PC-3 (cell line): ENCODE measurements at regions not wholly inside any gene's neighbourhood (a gene's known extent, or its start where the extent isn't known, plus 50 kb on each side); places are given as distances from the start of the nearest gene placed in this dataset.

Experiments
- ATAC-seq: fragments of 200-7000 bp; cut with Tn5 transposase; 2 replicates; pipeline ENCODE4 v1.9.1; 2020; ENCODE audit warnings: mild to moderate bottlenecking, moderate library complexity
- BruUV-seq: library from RNA; stranded (reverse); fragments of 400-500 nt; replicated peaks from 2 replicates; lab custom pipeline; 2021; lab: Mats Ljungman, UMichigan
- CTCF ChIA-PET: fragments of 300-600 bp; sonication (Branson Sonifier 250); formaldehyde crosslinking; loops from one replicate; lab custom pipeline; 2022; ENCODE audit warnings: antibody characterized with exemption; lab: Charles Lee
- POLR2A ChIA-PET: fragments of 300-600 bp; sonication (Branson Sonifier 250); formaldehyde crosslinking; loops from one replicate; lab custom pipeline; 2022; ENCODE audit warnings: antibody characterized with exemption; ENCODE audit not compliant: unreplicated experiment; lab: Charles Lee
- DNase-seq: peaks from one replicate; pipeline ENCODE4 v3.0.0-alpha.2; 2015
- H2AFZ ChIP-seq: fragments of 300-600 bp; sonication (generic); 2 replicates; pipeline ENCODE4 v1.6.0; 2016; ENCODE audit warnings: antibody characterized with exemption, low read length
- H3F3A ChIP-seq: fragments of 300-600 bp; sonication (generic); one replicate; pipeline ENCODE4 v1.6.0; 2017; ENCODE audit warnings: antibody characterized with exemption, low read length, control low read depth, mild to moderate bottlenecking; ENCODE audit not compliant: unreplicated experiment
- H3K27ac ChIP-seq: fragments of 300-600 bp; sonication (generic); 2 replicates; pipeline ENCODE4 v1.5.1; 2016; ENCODE audit warnings: mild to moderate bottlenecking, low read length
- H3K27me3 ChIP-seq: fragments of 300-600 bp; sonication (generic); 2 replicates; pipeline ENCODE4 v1.6.1; 2016; ENCODE audit warnings: low read length, mixed read lengths
- H3K36me3 ChIP-seq: fragments of 300-600 bp; sonication (generic); 2 replicates; pipeline ENCODE4 v1.6.1; 2016; ENCODE audit warnings: low read depth, mixed run types, low read length, mixed read lengths
- H3K4me1 ChIP-seq: fragments of 300-600 bp; sonication (generic); 2 replicates; pipeline ENCODE4 v1.5.1; 2016; ENCODE audit warnings: low read length; ENCODE audit not compliant: insufficient read depth
- H3K4me2 ChIP-seq: fragments of 300-600 bp; sonication (generic); 2 replicates; pipeline ENCODE4 v1.6.0; 2016; ENCODE audit warnings: low read length
- H3K4me3 ChIP-seq: fragments of 300-600 bp; sonication (generic); 2 replicates; pipeline ENCODE4 v1.5.1; 2016; ENCODE audit warnings: mild to moderate bottlenecking, low read length, mixed read lengths
- H3K79me2 ChIP-seq: fragments of 300-600 bp; sonication (generic); 2 replicates; pipeline ENCODE4 v1.6.1; 2017; ENCODE audit warnings: low read length, mixed read lengths
- H3K9ac ChIP-seq: fragments of 300-600 bp; sonication (generic); 2 replicates; pipeline ENCODE4 v1.6.0; 2016; ENCODE audit warnings: mild to moderate bottlenecking, low read length
- H3K9me2 ChIP-seq: fragments of 300-600 bp; sonication (generic); replicated peaks from 2 replicates; pipeline ENCODE4 v1.6.1; 2016; ENCODE audit warnings: mixed run types, low read length, mixed read lengths
- H3K9me3 ChIP-seq: fragments of 300-600 bp; sonication (generic); 2 replicates; pipeline ENCODE4 v1.6.1; 2016; ENCODE audit warnings: low read length, mixed read lengths
- H4K20me1 ChIP-seq: fragments of 300-600 bp; sonication (generic); 2 replicates; pipeline ENCODE4 v1.6.1; 2016; ENCODE audit warnings: low read length, mixed read lengths
- EZH2 ChIP-seq: fragments of 300-600 bp; sonication (generic); IDR thresholded peaks from one replicate; pipeline ENCODE4 v1.6.1; 2017; ENCODE audit warnings: antibody characterized with exemption, mild to moderate bottlenecking, low read length; ENCODE audit not compliant: unreplicated experiment
- EZH2phosphoT487 ChIP-seq: fragments of 300-600 bp; sonication (generic); IDR thresholded peaks from 2 replicates; pipeline ENCODE4 v1.6.1; 2018; ENCODE audit warnings: mild to moderate bottlenecking, antibody characterized with exemption, low read length, borderline replicate concordance
- intact Hi-C: fragments of 100-400 bp; cut with micrococcal nuclease; formaldehyde crosslinking; loops from 2 replicates; pipeline ENCODE4 v1.9.0; 2023
- TF ChIP-seq, protein P1 (sequence below): fragments of 300-600 bp; sonication (generic); conservative IDR thresholded peaks from 2 replicates; pipeline ENCODE4 v1.5.1; 2017; ENCODE audit warnings: antibody characterized with exemption, low read depth, mild to moderate bottlenecking, low read length

DNA sequence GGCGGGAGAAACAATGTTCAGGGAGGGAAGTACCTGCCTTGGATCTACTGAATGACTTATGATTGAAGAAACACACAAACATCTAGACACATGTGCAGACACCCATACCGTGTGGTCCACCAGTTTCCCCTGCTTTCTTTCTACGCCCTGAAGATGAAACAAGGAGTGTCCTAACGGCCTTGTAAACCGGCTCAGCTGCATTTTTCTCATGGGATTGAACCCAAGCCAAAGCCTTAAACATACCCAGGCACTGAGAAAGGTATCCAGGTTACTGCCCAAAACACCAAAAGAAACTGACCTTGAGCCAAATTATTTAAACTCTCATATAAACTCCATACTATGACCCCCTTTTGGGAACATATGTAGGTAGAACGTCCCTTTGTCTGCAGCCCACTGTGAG lies 630.0 kb upstream of the RGS18 start:
- Histone ChIP-seq H3K9ac (no peak overlapping the region), H3K9me2 (no peaks in the 10 kb centered on the region), H3K27ac (no peak overlapping the region), H3K4me1 (no peaks in the 10 kb centered on the region; the same call in 1 of the 2 replicates), H3K27me3 (no peaks in the 10 kb centered on the region), H3K79me2 (no peaks in the 10 kb centered on the region), H3K4me3 (no peak overlapping the region), H3K9me3 (no peaks in the 10 kb centered on the region), H3K36me3 (no peaks in the 10 kb centered on the region), H2AFZ (no peak overlapping the region), H3F3A (no peaks in the 10 kb centered on the region), H3K4me2 (no peak overlapping the region), H4K20me1 (no peaks in the 10 kb centered on the region)
- ChIA-PET CTCF (no interaction called here), POLR2A (no interaction called here)
- no peak for ATAC-seq
- peak; percentile 57 for DNase-seq
- intact Hi-C loops: no loop called here
- no TSS peak for BruUV-seq
- no peak for TF ChIP-seq EZH2phosphoT487
- no peak for TF ChIP-seq EZH2
- TF ChIP-seq, protein P1, sequence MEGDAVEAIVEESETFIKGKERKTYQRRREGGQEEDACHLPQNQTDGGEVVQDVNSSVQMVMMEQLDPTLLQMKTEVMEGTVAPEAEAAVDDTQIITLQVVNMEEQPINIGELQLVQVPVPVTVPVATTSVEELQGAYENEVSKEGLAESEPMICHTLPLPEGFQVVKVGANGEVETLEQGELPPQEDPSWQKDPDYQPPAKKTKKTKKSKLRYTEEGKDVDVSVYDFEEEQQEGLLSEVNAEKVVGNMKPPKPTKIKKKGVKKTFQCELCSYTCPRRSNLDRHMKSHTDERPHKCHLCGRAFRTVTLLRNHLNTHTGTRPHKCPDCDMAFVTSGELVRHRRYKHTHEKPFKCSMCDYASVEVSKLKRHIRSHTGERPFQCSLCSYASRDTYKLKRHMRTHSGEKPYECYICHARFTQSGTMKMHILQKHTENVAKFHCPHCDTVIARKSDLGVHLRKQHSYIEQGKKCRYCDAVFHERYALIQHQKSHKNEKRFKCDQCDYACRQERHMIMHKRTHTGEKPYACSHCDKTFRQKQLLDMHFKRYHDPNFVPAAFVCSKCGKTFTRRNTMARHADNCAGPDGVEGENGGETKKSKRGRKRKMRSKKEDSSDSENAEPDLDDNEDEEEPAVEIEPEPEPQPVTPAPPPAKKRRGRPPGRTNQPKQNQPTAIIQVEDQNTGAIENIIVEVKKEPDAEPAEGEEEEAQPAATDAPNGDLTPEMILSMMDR: no peak

DNA sequence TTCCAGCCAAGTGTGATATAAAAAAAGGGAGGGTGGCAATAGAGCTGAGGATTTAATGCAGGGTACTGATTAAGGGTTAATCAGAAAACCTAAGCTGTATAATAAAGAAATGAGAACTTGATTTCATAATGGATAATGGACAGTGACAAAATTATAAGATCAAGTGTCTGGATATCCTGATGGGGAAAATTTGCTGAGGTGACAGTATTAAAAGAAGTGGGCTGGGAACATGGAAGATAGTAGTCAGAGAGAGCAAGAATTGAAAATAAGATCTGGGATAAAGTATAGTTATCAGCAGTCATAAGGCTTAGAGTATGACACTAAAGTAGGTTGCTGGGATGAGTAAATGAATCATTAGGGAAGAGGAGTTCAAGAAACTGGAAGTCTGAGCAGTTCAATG lies 627.3 kb upstream of the RGS18 start:
- no peaks in the 10 kb centered on the region; the same call in 1 of the 2 replicates for H3K4me1 ChIP-seq
- no peaks in the 10 kb centered on the region for H3K27me3 ChIP-seq
- BruUV-seq: no TSS peak
- H3K27ac ChIP-seq: no peak overlapping the region
- POLR2A ChIA-PET: no interaction called here
- TF ChIP-seq, protein P1: no peak
- no peak for TF ChIP-seq EZH2phosphoT487
- TF ChIP-seq EZH2: no peak
- no peaks in the 10 kb centered on the region for H3K79me2 ChIP-seq
- no peak for DNase-seq
- no peak overlapping the region for H3K9ac ChIP-seq
- H3K4me3 ChIP-seq: no peak overlapping the region
- H3K9me3 ChIP-seq: no peaks in the 10 kb centered on the region
- no peaks in the 10 kb centered on the region for H3K9me2 ChIP-seq
- CTCF ChIA-PET: no interaction called here
- no peaks in the 10 kb centered on the region for H3F3A ChIP-seq
- no peaks in the 10 kb centered on the region for H3K36me3 ChIP-seq
- no peaks in the 10 kb centered on the region for H4K20me1 ChIP-seq
- H3K4me2 ChIP-seq: no peak overlapping the region
- no peak for ATAC-seq
- H2AFZ ChIP-seq: no peak overlapping the region
- intact Hi-C loops: no loop called here

DNA sequence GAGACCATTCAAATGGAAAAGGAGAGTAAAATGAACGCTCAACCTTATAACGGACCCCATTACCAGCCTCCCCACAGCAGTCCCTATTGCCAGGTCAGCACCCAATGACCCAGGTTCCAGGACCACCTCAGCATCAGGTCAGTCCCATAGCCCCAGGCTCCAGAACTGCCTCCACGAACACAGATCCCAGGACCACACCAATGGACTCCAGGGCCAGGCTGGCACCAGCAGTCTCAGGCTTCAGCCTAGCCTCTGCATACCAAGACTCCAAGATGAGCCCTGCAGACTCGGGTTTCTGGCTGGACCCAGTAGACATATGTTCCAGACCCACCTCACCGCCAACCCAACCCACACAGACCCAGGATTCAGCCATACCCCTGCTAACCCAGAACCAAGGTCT lies 625.0 kb upstream of the RGS18 start:
- Histone ChIP-seq H3K4me3 (no peak overlapping the region), H3K4me1 (no peaks in the 10 kb centered on the region; the same call in 1 of the 2 replicates), H3K27ac (no peak overlapping the region), H2AFZ (no peak overlapping the region), H3K9me2 (no peaks in the 10 kb centered on the region), H4K20me1 (no peaks in the 10 kb centered on the region), H3K79me2 (no peaks in the 10 kb centered on the region), H3K4me2 (no peak overlapping the region), H3K36me3 (no peaks in the 10 kb centered on the region), H3K27me3 (no peaks in the 10 kb centered on the region), H3F3A (no peaks in the 10 kb centered on the region), H3K9ac (no peak overlapping the region), H3K9me3 (no peaks in the 10 kb centered on the region)
- TF ChIP-seq EZH2 (no peak), EZH2phosphoT487 (no peak)
- TF ChIP-seq, protein P1: no peak
- POLR2A ChIA-PET: no interaction called here
- DNase-seq (no peak), ATAC-seq (no peak)
- no TSS peak for BruUV-seq
- CTCF ChIA-PET: no interaction called here
- intact Hi-C loops: no loop called here
